Activated CD4-positive, alpha-beta T cell treated with anti-CD3 and anti-CD28 coated beads for 4 hours (primary cell): ENCODE measurements at regions not wholly inside any gene's neighbourhood (a gene's known extent, or its start where the extent isn't known, plus 50 kb on each side); places are given as distances from the start of the nearest gene placed in this dataset.
"Not testable (repeated sequence)": the region's sequence is repeated elsewhere in the genome, so short reads cannot be mapped to it uniquely, and the experiment has no call there.

ENCODE experiments used
- DNase-seq, 2 donors: peaks; one replicate each; pipeline ENCODE4 v3.0.0-alpha.2; 2020

- no peak for DNase-seq
Observed at GRCh38 chr1:30133414-30134055, 589.9 kb downstream of the MATN1 start.

GRCh38 chr1:30132602-30133286 lies 590.6 kb downstream of the MATN1 start:
- no peak for DNase-seq

- not testable (repeated sequence) for DNase-seq
Observed at GRCh38 chr1:30130566-30130965, 592.8 kb downstream of the MATN1 start.

GRCh38 chr1:30130099-30130498 lies 593.3 kb downstream of the MATN1 start:
- no peak for DNase-seq

- no peak for DNase-seq
Observed at GRCh38 chr1:30129421-30130055, 593.8 kb downstream of the MATN1 start.

GRCh38 chr1:30129001-30129408 lies 594.4 kb downstream of the MATN1 start:
- no peak for DNase-seq

- DNase-seq, result no peak
Observed at GRCh38 chr1:30126848-30127247, 596.5 kb downstream of the MATN1 start.

GRCh38 chr1:30125821-30126170 lies 597.6 kb downstream of the MATN1 start:
- DNase-seq, result no peak

- no peak for DNase-seq
Observed at GRCh38 chr1:30125021-30125820, 598.2 kb downstream of the MATN1 start.

- no peak for DNase-seq
Observed at GRCh38 chr1:30123896-30124295, 599.5 kb downstream of the MATN1 start.

GRCh38 chr1:30123036-30123435 lies 600.3 kb downstream of the MATN1 start:
- no peak for DNase-seq

- no peak for DNase-seq
Observed at GRCh38 chr1:30120245-30121000, 603.0 kb downstream of the MATN1 start.

- no peak for DNase-seq
Observed at GRCh38 chr1:30117685-30118084, 605.7 kb downstream of the MATN1 start.

GRCh38 chr1:30111431-30111830 lies 612.0 kb downstream of the MATN1 start:
- DNase-seq, result no peak

GRCh38 chr1:30110846-30111245 lies 612.5 kb downstream of the MATN1 start:
- no peak for DNase-seq

GRCh38 chr1:30109853-30110252 lies 613.5 kb downstream of the MATN1 start:
- no peak for DNase-seq

GRCh38 chr1:30108186-30108585 lies 615.2 kb downstream of the MATN1 start:
- DNase-seq, result no peak

GRCh38 chr1:30106125-30106524 lies 617.3 kb downstream of the MATN1 start:
- DNase-seq, result no peak

- DNase-seq, result no peak
Observed at GRCh38 chr1:30104551-30104950, 618.8 kb downstream of the MATN1 start.

- no peak for DNase-seq
Observed at GRCh38 chr1:30103708-30104411, 619.5 kb downstream of the MATN1 start.

GRCh38 chr1:30102605-30103004 lies 620.8 kb downstream of the MATN1 start:
- no peak for DNase-seq
